GM12878 (cell line): ENCODE measurements at regions not wholly inside any gene's neighbourhood (a gene's known extent, or its start where the extent isn't known, plus 50 kb on each side); places are given as distances from the start of the nearest gene placed in this dataset.

ENCODE experiments used
- ATAC-seq: fragments of 200-7000 bp; cut with Tn5 transposase; 3 replicates; pipeline ENCODE4 v1.9.1; 2020; ENCODE audit warnings: mild to moderate bottlenecking, moderate library complexity
- BruUV-seq: library from RNA; stranded (reverse); fragments of 400-500 nt; replicated peaks from 2 replicates; lab custom pipeline; 2021; lab: Mats Ljungman, UMichigan
- CTCF ChIA-PET: fragments of 300-600 bp; sonication (Branson Sonifier 250); formaldehyde crosslinking; extraction: SDS; loops from one replicate; lab custom pipeline; 2021; ENCODE audit warnings: inconsistent platforms; lab: Yijun Ruan, JAX
- POLR2A ChIA-PET: fragments of 350-600 bp; formaldehyde crosslinking; extraction: SDS; loops from one replicate; lab custom pipeline; 2021; ENCODE audit warnings: inconsistent platforms; lab: Charles Lee
- RAD21 ChIA-PET: fragments of 300-600 bp; sonication (Branson Sonifier 250); formaldehyde crosslinking; loops from one replicate; lab custom pipeline; 2023; ENCODE audit warnings: antibody characterized with exemption; ENCODE audit not compliant: unreplicated experiment; lab: Charles Lee
- SMC1A ChIA-PET: fragments of 300-600 bp; sonication (Branson Sonifier 250); formaldehyde crosslinking; loops from one replicate; lab custom pipeline; 2023; ENCODE audit not compliant: unreplicated experiment, uncharacterized antibody; lab: Charles Lee
- DNase-seq: peaks from one replicate; pipeline ENCODE4 v3.0.0-alpha.2; 2011; ENCODE audit warnings: low read depth, low spot score
- FAIRE-seq: peaks from 3 replicates; lab custom pipeline; 2011; peaks lifted over from hg19 to GRCh38; lab: Jason Lieb, UNC
- H2AFZ ChIP-seq: 2 replicates; pipeline ENCODE4 v1.6.0; 2011; ENCODE audit warnings: low read depth, low read length, control low read depth; ENCODE audit not compliant: control insufficient read depth
- H3K27ac ChIP-seq: 2 replicates; pipeline ENCODE4 v1.5.1; 2011; ENCODE audit warnings: control low read depth; ENCODE audit not compliant: control insufficient read depth, insufficient read depth
- H3K27me3 ChIP-seq, 2 experiments: replicated peaks in 1 of 2; 2 replicates each; pipeline versions ENCODE4 v1.6.0 to v1.6.1; 2011; ENCODE audit warnings: low read length in 1 of 2; ENCODE audit not compliant: control insufficient read depth in 2 of 2, insufficient read depth in 2 of 2
- H3K36me3 ChIP-seq, 2 experiments: 2 replicates each; pipeline ENCODE4 v1.5.1; 2011; ENCODE audit warnings: low read length in 1 of 2; ENCODE audit not compliant: control insufficient read depth in 2 of 2, insufficient read depth in 2 of 2
- H3K4me1 ChIP-seq: 2 replicates; pipeline ENCODE4 v1.6.1; 2011; ENCODE audit warnings: mild to moderate bottlenecking, low read length, moderate library complexity, mixed read lengths; ENCODE audit not compliant: control insufficient read depth, insufficient read depth
- H3K4me2 ChIP-seq: 2 replicates; pipeline ENCODE4 v1.6.0; 2011; ENCODE audit warnings: control low read depth; ENCODE audit not compliant: control insufficient read depth, insufficient read depth
- H3K4me3 ChIP-seq: fragments of 200-600 bp; sonication (generic); 2 replicates; pipeline ENCODE4 v1.5.1; 2016
- H3K79me2 ChIP-seq: 2 replicates; pipeline ENCODE4 v1.6.0; 2011; ENCODE audit warnings: low read length; ENCODE audit not compliant: control insufficient read depth, insufficient read depth
- H3K9ac ChIP-seq: 2 replicates; pipeline ENCODE4 v1.8.0; 2011; ENCODE audit warnings: low read length, control low read depth, mixed read lengths; ENCODE audit not compliant: control insufficient read depth, insufficient read depth
- H3K9me3 ChIP-seq: replicated peaks from 3 replicates; pipeline ENCODE4 v1.5.1; 2011; ENCODE audit warnings: mild to moderate bottlenecking, low read length; ENCODE audit not compliant: control insufficient read depth, insufficient read depth
- H4K20me1 ChIP-seq: 2 replicates; pipeline ENCODE4 v1.6.0; 2011; ENCODE audit not compliant: control insufficient read depth, insufficient read depth
- BACH1 ChIP-seq: fragments of 450-650 bp; IDR thresholded peaks from 2 replicates; pipeline ENCODE4 v1.6.1; 2017; ENCODE audit warnings: mild to moderate bottlenecking, borderline replicate concordance
- BMI1 ChIP-seq: fragments of 450-650 bp; IDR thresholded peaks from 2 replicates; pipeline ENCODE4 v1.6.1; 2016; ENCODE audit warnings: mild to moderate bottlenecking, moderate library complexity, borderline replicate concordance
- BRCA1 ChIP-seq: IDR thresholded peaks from 2 replicates; pipeline ENCODE4 v1.6.1; 2011; ENCODE audit warnings: low read depth, low read length, improper control_type of control experiment
- IKZF1 ChIP-seq: fragments of 450-650 bp; conservative IDR thresholded peaks from 2 replicates; pipeline ENCODE4 v1.6.1; 2017; ENCODE audit warnings: antibody characterized with exemption, mild to moderate bottlenecking
- JUND ChIP-seq: IDR thresholded peaks from 2 replicates; pipeline ENCODE4 v1.6.1; 2012; ENCODE audit warnings: low read depth, mild to moderate bottlenecking, low read length, improper control_type of control experiment, moderate library complexity
- NR2C2 ChIP-seq: IDR thresholded peaks from 2 replicates; pipeline ENCODE4 v1.6.1; 2011; ENCODE audit warnings: borderline replicate concordance, low read depth; ENCODE audit not compliant: control insufficient read depth, insufficient read length
- PRDM15 ChIP-seq: fragments of 450-650 bp; formaldehyde crosslinking; IDR thresholded peaks from 2 replicates; pipeline ENCODE4 v1.4.0; 2020; ENCODE audit warnings: mild to moderate bottlenecking, moderate library complexity
- RB1 ChIP-seq: fragments of 450-650 bp; formaldehyde crosslinking; IDR thresholded peaks from 2 replicates; pipeline ENCODE4 v1.6.1; 2017; ENCODE audit warnings: mild to moderate bottlenecking, borderline replicate concordance
- SRF ChIP-seq, 2 experiments: IDR thresholded peaks; 2 replicates each; pipeline ENCODE4 v1.6.1; 2011; ENCODE audit warnings: low read depth in 2 of 2, low read length in 2 of 2, mild to moderate bottlenecking in 1 of 2, moderate library complexity in 1 of 2
- STAT3 ChIP-seq: IDR thresholded peaks from 2 replicates; pipeline ENCODE4 v1.6.1; 2011; ENCODE audit warnings: low read depth, low read length, improper control_type of control experiment
- SUZ12 ChIP-seq: fragments of 200-600 bp; sonication (generic); IDR thresholded peaks from one replicate; pipeline ENCODE4 v1.6.1; 2018; ENCODE audit warnings: antibody characterized with exemption, mild to moderate bottlenecking; ENCODE audit not compliant: unreplicated experiment
- ZBTB33 ChIP-seq: fragments of 450-650 bp; IDR thresholded peaks from 2 replicates; pipeline ENCODE4 v1.6.1; 2017; ENCODE audit warnings: mild to moderate bottlenecking
- ZNF592 ChIP-seq: fragments of 450-650 bp; IDR thresholded peaks from 2 replicates; pipeline ENCODE4 v1.6.1; 2017; ENCODE audit warnings: mild to moderate bottlenecking, moderate library complexity
- ZSCAN29 ChIP-seq: fragments of 450-650 bp; IDR thresholded peaks from 2 replicates; pipeline ENCODE4 v1.6.1; 2017; ENCODE audit warnings: mild to moderate bottlenecking, moderate library complexity
- WGBS: methylation state at CpG from one replicate; pipeline ENCODE4 v1.1.6; 2016; ENCODE audit warnings: low lambda C conversion rate; ENCODE audit not compliant: insufficient replicate concordance, insufficient coverage; ENCODE audit errors: missing lambda C conversion rate; 5-methylcytosine and 5-hydroxymethylcytosine counted together
- in situ Hi-C: fragments of 300-500 bp; cut with MboI; formaldehyde crosslinking; loops from 9 replicates; pipeline ENCODE4 v1.14.3; 2018; ENCODE audit warnings: mixed read lengths
- intact Hi-C: fragments of 100-400 bp; cut with micrococcal nuclease; formaldehyde crosslinking; loops from one replicate; pipeline ENCODE4 v1.14.2; 2022; ENCODE audit not compliant: unreplicated experiment

GRCh38 chr5:105581988-105582690, 2019.5 kb upstream of the NUDT12 start:
- POLR2A ChIA-PET, result no interaction called here
- TF ChIP-seq IKZF1, result no peak
- no peak for TF ChIP-seq PRDM15 (CRISPR knock-in tag)
- TF ChIP-seq ZSCAN29, result no peak
- TF ChIP-seq ZNF592, result no peak
- TF ChIP-seq SUZ12, result no peak
- TF ChIP-seq SRF (IDR thresholded peaks at IDR 0.05; ENCODE audit: low read depth in 2 of 2, low read length in 2 of 2), result no peak
- TF ChIP-seq STAT3, result no peak
- TF ChIP-seq RB1, result no peak
- TF ChIP-seq JUND, result no peak
- no peak for TF ChIP-seq BMI1
- TF ChIP-seq BRCA1, result no peak
- TF ChIP-seq NR2C2, result no peak
- TF ChIP-seq ZBTB33, result no peak
- TF ChIP-seq BACH1, result no peak
- TF ChIP-seq, all 136 proteins: peak for 0
- WGBS, result 16% methylated on average over 7 of the region's 7 CpGs
- CTCF ChIA-PET, result interaction anchor here (0.7 kb wide), 1 partner anchor 12 kb away, joined by 3 read pairs; no protein-coding TSS in a partner anchor
- Histone ChIP-seq H3K79me2 (no peaks in the 10 kb centered on the region), H3K27me3 (no peaks in the 10 kb centered on the region), H4K20me1 (no peaks in the 10 kb centered on the region), H3K4me1 (no peaks in the 10 kb centered on the region), H3K27ac (no peak overlapping the region), H3K9me3 (no peaks in the 10 kb centered on the region), H3K4me3 (no peak overlapping the region), H3K36me3 (no peaks in the 10 kb centered on the region), H3K9ac (no peak overlapping the region), H2AFZ (no peak overlapping the region), H3K4me2 (no peak overlapping the region)
- no TSS peak for BruUV-seq
- intact Hi-C loops (no loop called here), in situ Hi-C loops (no loop called here)
- FAIRE-seq, result no peak
- ATAC-seq, result no peak
- no peak for DNase-seq
- RAD21 ChIA-PET, result no interaction called here
- SMC1A ChIA-PET, result interaction anchor here (1.2 kb wide), 1 partner anchor 9 kb away, joined by 3 read pairs; no protein-coding TSS in a partner anchor
